ENCODE measurements at regions not wholly inside any gene's neighbourhood (a gene's known extent, or its start where the extent isn't known, plus 50 kb on each side); places are given as distances from the start of the nearest gene placed in this dataset.

DNA sequence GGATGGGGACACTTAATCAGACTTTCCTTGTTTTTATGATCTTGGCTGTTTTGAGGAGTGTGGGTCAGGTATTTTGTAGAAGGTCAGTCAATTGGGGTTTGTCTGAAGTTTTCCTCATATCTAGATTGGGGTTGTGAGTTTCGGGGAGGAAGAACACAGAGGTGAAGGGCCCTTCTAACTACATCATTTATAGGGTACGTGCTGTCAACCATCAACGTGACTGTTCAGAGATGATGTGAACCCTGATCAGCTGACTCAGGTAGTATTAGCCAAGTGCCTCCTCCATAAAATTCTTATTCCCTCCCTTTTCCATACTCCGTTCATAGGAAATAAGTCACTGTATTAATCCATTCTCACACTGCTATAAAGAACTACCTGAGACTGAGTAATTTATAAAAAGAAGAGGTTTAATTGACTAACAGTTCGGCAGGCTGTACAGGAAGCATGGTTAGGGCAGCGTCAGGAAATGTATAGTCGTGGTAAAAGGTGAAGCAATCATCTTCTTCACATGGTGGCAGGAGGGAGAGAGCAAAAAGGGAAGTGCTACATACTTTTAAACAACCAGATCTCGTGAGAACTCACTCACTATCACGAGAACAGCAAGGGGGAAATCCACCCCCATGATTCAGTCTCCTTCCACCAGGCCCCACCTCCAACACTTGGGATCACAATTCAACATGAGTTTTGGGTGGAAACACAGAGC, 547.1 kb upstream of the LINC00305 start:
- TF ChIP-seq, protein P1, sequence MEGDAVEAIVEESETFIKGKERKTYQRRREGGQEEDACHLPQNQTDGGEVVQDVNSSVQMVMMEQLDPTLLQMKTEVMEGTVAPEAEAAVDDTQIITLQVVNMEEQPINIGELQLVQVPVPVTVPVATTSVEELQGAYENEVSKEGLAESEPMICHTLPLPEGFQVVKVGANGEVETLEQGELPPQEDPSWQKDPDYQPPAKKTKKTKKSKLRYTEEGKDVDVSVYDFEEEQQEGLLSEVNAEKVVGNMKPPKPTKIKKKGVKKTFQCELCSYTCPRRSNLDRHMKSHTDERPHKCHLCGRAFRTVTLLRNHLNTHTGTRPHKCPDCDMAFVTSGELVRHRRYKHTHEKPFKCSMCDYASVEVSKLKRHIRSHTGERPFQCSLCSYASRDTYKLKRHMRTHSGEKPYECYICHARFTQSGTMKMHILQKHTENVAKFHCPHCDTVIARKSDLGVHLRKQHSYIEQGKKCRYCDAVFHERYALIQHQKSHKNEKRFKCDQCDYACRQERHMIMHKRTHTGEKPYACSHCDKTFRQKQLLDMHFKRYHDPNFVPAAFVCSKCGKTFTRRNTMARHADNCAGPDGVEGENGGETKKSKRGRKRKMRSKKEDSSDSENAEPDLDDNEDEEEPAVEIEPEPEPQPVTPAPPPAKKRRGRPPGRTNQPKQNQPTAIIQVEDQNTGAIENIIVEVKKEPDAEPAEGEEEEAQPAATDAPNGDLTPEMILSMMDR (IDR thresholded peaks at IDR 0.05; ENCODE audit: low read length): no peak
- TF ChIP-seq EZH2phosphoT487 (IDR thresholded peaks at IDR 0.05; ENCODE audit: low read length) (no peak), EZH2 (optimal IDR thresholded peaks at IDR 0.05; ENCODE audit: low read depth, low read length) (no peak)

Data from MM.1S (cell line).